ENCODE measurements at regions not wholly inside any gene's neighbourhood (a gene's known extent, or its start where the extent isn't known, plus 50 kb on each side); places are given as distances from the start of the nearest gene placed in this dataset.

DNA sequence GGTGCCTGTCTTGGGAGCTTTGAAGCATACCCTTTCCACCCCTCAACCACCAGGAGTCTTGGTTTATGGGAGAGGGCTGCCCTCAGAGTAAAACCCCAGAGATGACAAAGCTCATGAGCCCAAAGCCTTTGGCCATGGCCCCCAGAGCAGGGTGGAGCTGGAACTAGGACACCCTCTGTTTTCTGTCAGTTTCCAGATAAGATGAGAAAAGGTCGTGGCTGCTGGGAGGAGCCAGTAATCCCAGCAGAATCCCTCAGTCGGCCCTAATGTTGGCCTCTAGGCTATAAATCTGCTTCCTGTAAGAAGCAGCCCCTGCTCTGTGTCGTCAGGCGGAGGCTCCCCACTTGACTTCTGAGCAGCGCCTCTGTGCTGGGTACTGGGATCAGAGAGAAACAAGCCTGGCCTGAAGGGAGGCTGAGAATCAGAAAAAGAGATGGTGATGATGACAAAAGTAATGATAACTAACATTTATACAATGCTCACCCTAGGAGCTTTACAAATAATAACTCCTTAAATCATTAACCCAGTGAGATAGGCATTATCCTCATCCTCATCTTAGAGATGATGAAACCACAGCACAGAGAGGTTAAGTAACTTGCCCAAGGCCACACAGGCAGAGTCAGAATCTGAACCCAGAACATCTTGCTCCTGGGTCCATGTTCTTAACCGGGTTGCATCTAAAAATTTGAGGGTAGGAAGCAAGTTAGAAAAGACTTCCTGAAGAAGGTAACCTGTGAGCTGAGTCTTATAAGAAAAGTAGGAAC, 471.4 kb downstream of the SOX6 start:
- H3K27ac ChIP-seq (ENCODE audit: low read depth, low read length) = no peak overlapping the region
- no peaks in the 10 kb centered on the region for H3K9me3 ChIP-seq (ENCODE audit: control insufficient read depth in 1 of 2, insufficient read depth in 1 of 2, low read depth in 1 of 2, low read length in 2 of 2)
- RAD21 ChIA-PET (ENCODE audit: low non-redundant PET in 1 of 2, low total read pairs in 2 of 2, uncharacterized antibody in 2 of 2, unreplicated experiment in 2 of 2) = no interaction called here
- no peaks in the 10 kb centered on the region for H3K36me3 ChIP-seq (ENCODE audit: control insufficient read depth in 1 of 2, insufficient read depth in 2 of 2, low read length in 2 of 2)
- POLR2A ChIA-PET = no interaction called here
- no peak overlapping the region for H2AFZ ChIP-seq (ENCODE audit: low read depth, low read length, poor library complexity, severe bottlenecking)
- CTCF ChIA-PET = no interaction called here
- no peaks in the 10 kb centered on the region for H3K79me2 ChIP-seq (ENCODE audit: insufficient read depth, low read length)
- no peak overlapping the region for H3K9ac ChIP-seq (ENCODE audit: low read length)
- H3K4me2 ChIP-seq (ENCODE audit: low read length) = no peak overlapping the region
- peaks cover 18% of the 10 kb centered on the region for H3K27me3 ChIP-seq (ENCODE audit: insufficient read depth, low read length)
- no peaks in the 10 kb centered on the region for H4K20me1 ChIP-seq (ENCODE audit: insufficient read depth)
- no peaks in the 10 kb centered on the region for H3K4me1 ChIP-seq (ENCODE audit: control insufficient read depth in 1 of 2, insufficient read depth in 2 of 2, low read length in 2 of 2)
- TF ChIP-seq ELF1 (IDR thresholded peaks at IDR 0.05; ENCODE audit: borderline replicate concordance, low read depth) (no peak), CBX3 (IDR thresholded peaks at IDR 0.05; ENCODE audit: low read depth) (no peak), POLR2A (IDR thresholded peaks at IDR 0.05; ENCODE audit: borderline replicate concordance, extremely low read depth, insufficient read depth, insufficient read length) (no peak), TCF7L2 (IDR thresholded peaks at IDR 0.05; ENCODE audit: borderline replicate concordance, extremely low read depth, insufficient read depth, insufficient read length) (no peak), JUND (IDR thresholded peaks at IDR 0.05) (no peak), EZH2phosphoT487 (IDR thresholded peaks at IDR 0.05; ENCODE audit: borderline replicate concordance) (no peak)
- TF ChIP-seq, protein P1, sequence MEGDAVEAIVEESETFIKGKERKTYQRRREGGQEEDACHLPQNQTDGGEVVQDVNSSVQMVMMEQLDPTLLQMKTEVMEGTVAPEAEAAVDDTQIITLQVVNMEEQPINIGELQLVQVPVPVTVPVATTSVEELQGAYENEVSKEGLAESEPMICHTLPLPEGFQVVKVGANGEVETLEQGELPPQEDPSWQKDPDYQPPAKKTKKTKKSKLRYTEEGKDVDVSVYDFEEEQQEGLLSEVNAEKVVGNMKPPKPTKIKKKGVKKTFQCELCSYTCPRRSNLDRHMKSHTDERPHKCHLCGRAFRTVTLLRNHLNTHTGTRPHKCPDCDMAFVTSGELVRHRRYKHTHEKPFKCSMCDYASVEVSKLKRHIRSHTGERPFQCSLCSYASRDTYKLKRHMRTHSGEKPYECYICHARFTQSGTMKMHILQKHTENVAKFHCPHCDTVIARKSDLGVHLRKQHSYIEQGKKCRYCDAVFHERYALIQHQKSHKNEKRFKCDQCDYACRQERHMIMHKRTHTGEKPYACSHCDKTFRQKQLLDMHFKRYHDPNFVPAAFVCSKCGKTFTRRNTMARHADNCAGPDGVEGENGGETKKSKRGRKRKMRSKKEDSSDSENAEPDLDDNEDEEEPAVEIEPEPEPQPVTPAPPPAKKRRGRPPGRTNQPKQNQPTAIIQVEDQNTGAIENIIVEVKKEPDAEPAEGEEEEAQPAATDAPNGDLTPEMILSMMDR (IDR thresholded peaks at IDR 0.05 in 2 of 3, conservative IDR thresholded peaks at IDR 0.05 in 1 of 3; ENCODE audit: borderline replicate concordance in 1 of 3, insufficient read depth in 1 of 3, low read depth in 2 of 3, low read length in 2 of 3) = no peak
- intact Hi-C loops (cut with micrococcal nuclease) = no loop called here
- no peak for DNase-seq (ENCODE audit: low read depth, low spot score)
- no peaks in the 10 kb centered on the region for H3K9me2 ChIP-seq (ENCODE audit: insufficient read depth)
- BruUV-seq (replicated peaks) = no TSS peak
- H3K4me3 ChIP-seq (replicated peaks in 1 of 2; ENCODE audit: low read depth in 1 of 2, low read length in 2 of 2) = no peak overlapping the region
- ATAC-seq = no peak

DNA sequence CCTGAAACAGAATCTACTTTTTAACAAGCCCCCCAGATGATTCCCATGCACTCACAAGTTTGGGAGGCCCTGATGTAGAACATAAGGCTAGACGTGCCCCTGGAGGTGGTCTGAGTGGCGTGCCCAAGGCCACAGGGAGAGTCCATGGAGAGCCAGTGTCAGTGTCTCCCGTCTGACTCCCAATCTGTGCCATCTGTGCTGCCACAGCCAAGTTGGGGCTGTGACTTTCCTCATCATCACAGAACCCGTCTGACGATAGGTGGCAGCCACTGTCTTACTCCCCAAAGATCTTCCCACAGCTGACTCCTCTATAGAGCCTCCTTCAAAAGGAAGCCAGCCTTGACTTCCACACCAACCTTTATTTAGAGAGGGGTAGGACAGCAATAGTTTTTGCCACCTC, 470.5 kb downstream of the SOX6 start:
- Histone ChIP-seq H2AFZ (ENCODE audit: low read depth, low read length, poor library complexity, severe bottlenecking) (no peak overlapping the region), H3K36me3 (ENCODE audit: control insufficient read depth in 1 of 2, insufficient read depth in 2 of 2, low read length in 2 of 2) (no peaks in the 10 kb centered on the region), H3K4me3 (replicated peaks in 1 of 2; ENCODE audit: low read depth in 1 of 2, low read length in 2 of 2) (no peak overlapping the region), H3K9me2 (ENCODE audit: insufficient read depth) (no peaks in the 10 kb centered on the region), H3K79me2 (ENCODE audit: insufficient read depth, low read length) (no peaks in the 10 kb centered on the region), H4K20me1 (ENCODE audit: insufficient read depth) (no peaks in the 10 kb centered on the region), H3K4me1 (ENCODE audit: control insufficient read depth in 1 of 2, insufficient read depth in 2 of 2, low read length in 2 of 2) (no peaks in the 10 kb centered on the region), H3K27ac (ENCODE audit: low read depth, low read length) (no peak overlapping the region), H3K27me3 (ENCODE audit: insufficient read depth, low read length) (peaks cover 18% of the 10 kb centered on the region), H3K9ac (ENCODE audit: low read length) (no peak overlapping the region), H3K9me3 (ENCODE audit: control insufficient read depth in 1 of 2, insufficient read depth in 1 of 2, low read depth in 1 of 2, low read length in 2 of 2) (no peaks in the 10 kb centered on the region), H3K4me2 (ENCODE audit: low read length) (no peak overlapping the region)
- ChIA-PET POLR2A (no interaction called here), RAD21 (ENCODE audit: low non-redundant PET in 1 of 2, low total read pairs in 2 of 2, uncharacterized antibody in 2 of 2, unreplicated experiment in 2 of 2) (no interaction called here), CTCF (no interaction called here)
- intact Hi-C loops (cut with micrococcal nuclease) = no loop called here
- peak; percentile 27; the same call in 1 of the 2 replicates for ATAC-seq
- no TSS peak for BruUV-seq (replicated peaks)
- no peak for DNase-seq (ENCODE audit: low read depth, low spot score)
- TF ChIP-seq, protein P1 (IDR thresholded peaks at IDR 0.05 in 2 of 3, conservative IDR thresholded peaks at IDR 0.05 in 1 of 3; ENCODE audit: borderline replicate concordance in 1 of 3, insufficient read depth in 1 of 3, low read depth in 2 of 3, low read length in 2 of 3) = no peak
- TF ChIP-seq EGR1 (IDR thresholded peaks at IDR 0.05; ENCODE audit: low read depth) (no peak), TCF7L2 (IDR thresholded peaks at IDR 0.05; ENCODE audit: borderline replicate concordance, extremely low read depth, insufficient read depth, insufficient read length) (no peak), CBX3 (IDR thresholded peaks at IDR 0.05; ENCODE audit: low read depth) (no peak), POLR2AphosphoS5 (IDR thresholded peaks at IDR 0.05; ENCODE audit: low read depth, low read length) (no peak)
- TF ChIP-seq, protein P2, sequence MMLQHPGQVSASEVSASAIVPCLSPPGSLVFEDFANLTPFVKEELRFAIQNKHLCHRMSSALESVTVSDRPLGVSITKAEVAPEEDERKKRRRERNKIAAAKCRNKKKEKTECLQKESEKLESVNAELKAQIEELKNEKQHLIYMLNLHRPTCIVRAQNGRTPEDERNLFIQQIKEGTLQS (IDR thresholded peaks at IDR 0.05) = no peak

Measured in HCT116 (cell line).